Heart left ventricle (tissue), 16 donors: ENCODE measurements at regions not wholly inside any gene's neighbourhood (a gene's known extent, or its start where the extent isn't known, plus 50 kb on each side); places are given as distances from the start of the nearest gene placed in this dataset.
"Not testable (repeated sequence)": the region's sequence is repeated elsewhere in the genome, so short reads cannot be mapped to it uniquely, and the experiment has no call there.

Experiments used
- ATAC-seq, 4 donors: fragments of 200-7000 bp; cut with Tn5 transposase; one replicate each; pipeline ENCODE4 v1.9.1; 2020 to 2022; ENCODE audit warnings: moderate library complexity in 4 of 4, mild to moderate bottlenecking in 3 of 4, moderate number of reproducible peaks in 1 of 4
- DNase-seq, 5 donors: peaks; one replicate each; pipeline ENCODE4 v3.0.0-alpha.2; 2020
- H3K27ac ChIP-seq, 12 donors: fragments of 200-600 bp; sonication (generic) in 4 of 12; one replicate each; pipeline versions ENCODE4 v1.5.0 to v1.8.0; 2016 to 2022; ENCODE audit warnings: mild to moderate bottlenecking in 2 of 12
- H3K27me3 ChIP-seq, 9 donors: fragments of 200-600 bp; sonication (generic) in 2 of 9; one replicate each; pipeline versions ENCODE4 v1.5.1 to v1.8.0; 2016 to 2022; ENCODE audit warnings: mild to moderate bottlenecking in 3 of 9
- H3K36me3 ChIP-seq, 9 donors: fragments of 200-600 bp; sonication (generic) in 2 of 9; one replicate each; pipeline versions ENCODE4 v1.5.0 to v1.8.0; 2018 to 2022; ENCODE audit warnings: mild to moderate bottlenecking in 2 of 9
- H3K4me1 ChIP-seq, 12 donors: fragments of 200-600 bp; sonication (generic) in 4 of 12; one replicate each; pipeline versions ENCODE4 v1.5.0 to v1.8.0; 2016 to 2022; ENCODE audit warnings: mild to moderate bottlenecking in 3 of 12
- H3K4me3 ChIP-seq, 12 donors: fragments of 200-600 bp; sonication (generic) in 4 of 12; one replicate each; pipeline versions ENCODE4 v1.5.0 to v1.8.0; 2017 to 2022; ENCODE audit warnings: mild to moderate bottlenecking in 9 of 12, moderate library complexity in 4 of 12
- H3K9me3 ChIP-seq, 12 donors: fragments of 200-600 bp; sonication (generic) in 4 of 12; one replicate each; pipeline versions ENCODE4 v1.5.0 to v1.8.0; 2016 to 2022; ENCODE audit warnings: mild to moderate bottlenecking in 1 of 12
- POLR2A ChIP-seq, 2 donors: fragments of 450-650 bp; IDR thresholded peaks; one replicate each; pipeline ENCODE4 v1.6.1; 2017; ENCODE audit warnings: antibody characterized with exemption in 2 of 2, mild to moderate bottlenecking in 2 of 2, moderate library complexity in 2 of 2
- WGBS, 4 donors: extraction: QIAGEN DNeasy Blood & Tissue Kit in 2 of 4; methylation state at CpG; one replicate each; pipeline versions ENCODE4 v1.1.5 to v1.1.7; 2013 to 2018; 5-methylcytosine and 5-hydroxymethylcytosine counted together
- intact Hi-C, 10 donors: fragments of 100-400 bp; cut with DNase I; formaldehyde crosslinking; loops; one replicate each; pipeline versions ENCODE4 v1.11.1 to v1.14.2; 2022
- TF ChIP-seq, protein P1 (sequence below), 12 donors: fragments of 200-600 bp; sonication (generic) in 4 of 12; IDR thresholded peaks; one replicate each; pipeline versions ENCODE4 v1.5.0 to v1.8.0; 2018 to 2022; ENCODE audit warnings: antibody characterized with exemption in 12 of 12, mild to moderate bottlenecking in 5 of 12
- donor health status: ischemic (EF 13 %, LVEDD 7.1; RV severe dilation, severe dysfunction).
- donor health status: healthy with polysubstance abuse.
- donor health status: DM: no; HTN: yes; CAD: no.
- donor health status: DM: no; HTN: no; CAD: no.
- donor health status: ischemic (EF 25% LVEDD 6.9; RV normal size, moderate dysfunction).
- donor health status: ischemic (EF 25% LVEDD 5.7; RV mildly dilated, moderate dysfunction).
- donor health status: healthy.
- donor health status: DM: yes; HTN: yes; CAD: no.
- donor health status: ischemic (EF 35%, LVEDD 5.7; RV mildly dilated, moderate dysfunction).
- donor health status: nonischemic (EF 11% LVEDD 7.7; RV severe dilation, severe dysfunction).
- donor health status: DM: yes; HTN: yes; CAD: no.
- donor health status: PGD.
- donor health status: ischemic (EF 29% LVEDD 5.4; RV normal size, mild dysfunction).
- donor health status: nonischemic (EF 23%, LVEDD 6.1; RV moderate dilation, normal function).

- no peak overlapping the region for H3K27ac ChIP-seq
- H3K36me3 ChIP-seq, result no peaks in the 10 kb centered on the region
- WGBS, 4 donors, result 85 to 89% (median 87%) methylated on average over 5 of the region's 5 CpGs
- no peaks in the 10 kb centered on the region for H3K9me3 ChIP-seq
- H3K4me1 ChIP-seq, result no peaks in the 10 kb centered on the region
- TF ChIP-seq, protein P1, sequence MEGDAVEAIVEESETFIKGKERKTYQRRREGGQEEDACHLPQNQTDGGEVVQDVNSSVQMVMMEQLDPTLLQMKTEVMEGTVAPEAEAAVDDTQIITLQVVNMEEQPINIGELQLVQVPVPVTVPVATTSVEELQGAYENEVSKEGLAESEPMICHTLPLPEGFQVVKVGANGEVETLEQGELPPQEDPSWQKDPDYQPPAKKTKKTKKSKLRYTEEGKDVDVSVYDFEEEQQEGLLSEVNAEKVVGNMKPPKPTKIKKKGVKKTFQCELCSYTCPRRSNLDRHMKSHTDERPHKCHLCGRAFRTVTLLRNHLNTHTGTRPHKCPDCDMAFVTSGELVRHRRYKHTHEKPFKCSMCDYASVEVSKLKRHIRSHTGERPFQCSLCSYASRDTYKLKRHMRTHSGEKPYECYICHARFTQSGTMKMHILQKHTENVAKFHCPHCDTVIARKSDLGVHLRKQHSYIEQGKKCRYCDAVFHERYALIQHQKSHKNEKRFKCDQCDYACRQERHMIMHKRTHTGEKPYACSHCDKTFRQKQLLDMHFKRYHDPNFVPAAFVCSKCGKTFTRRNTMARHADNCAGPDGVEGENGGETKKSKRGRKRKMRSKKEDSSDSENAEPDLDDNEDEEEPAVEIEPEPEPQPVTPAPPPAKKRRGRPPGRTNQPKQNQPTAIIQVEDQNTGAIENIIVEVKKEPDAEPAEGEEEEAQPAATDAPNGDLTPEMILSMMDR (IDR thresholded peaks at IDR 0.05), result no peak
- TF ChIP-seq POLR2A (IDR thresholded peaks at IDR 0.05), result no peak
- DNase-seq, result no peak
- peaks cover 0 to 4% (median 0%) of the 10 kb centered on the region in 9 donors for H3K27me3 ChIP-seq
- ATAC-seq, result no peak
- no peak overlapping the region for H3K4me3 ChIP-seq
- intact Hi-C loops, result no loop called here
These were observed 112.7 kb upstream of the TEKT4 start for GRCh38 chr2:94758546-94758945.

DNA sequence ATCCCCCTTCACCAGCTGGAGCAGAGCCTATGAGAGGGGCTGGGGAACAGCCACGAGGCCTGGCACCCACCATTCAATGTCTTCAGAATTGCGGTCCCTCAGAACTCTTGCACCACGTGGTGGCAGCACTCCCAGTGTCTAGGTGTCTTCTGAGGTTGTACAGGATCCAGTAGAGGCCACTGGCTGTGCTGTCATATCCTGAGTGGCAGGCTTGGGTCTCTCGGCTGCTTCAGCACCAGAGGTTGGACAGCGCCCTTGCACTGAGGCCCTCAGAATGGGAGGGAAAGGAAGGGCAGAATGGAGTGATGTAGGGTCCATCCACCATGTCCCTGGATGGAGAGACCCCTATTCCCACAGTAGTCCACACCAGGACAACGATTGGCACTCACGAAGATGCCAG is 112.0 kb upstream of the TEKT4 start:
- intact Hi-C loops, result no loop called here
- H3K9me3 ChIP-seq, result no peaks in the 10 kb centered on the region
- H3K27me3 ChIP-seq, result peaks cover 0 to 3% (median 0%) of the 10 kb centered on the region in 9 donors
- no peak for DNase-seq
- no peak overlapping the region for H3K4me3 ChIP-seq
- TF ChIP-seq POLR2A (IDR thresholded peaks at IDR 0.05), result no peak
- TF ChIP-seq, protein P1 (IDR thresholded peaks at IDR 0.05), result no peak
- H3K4me1 ChIP-seq, result no peaks in the 10 kb centered on the region
- no peak overlapping the region for H3K27ac ChIP-seq
- H3K36me3 ChIP-seq, result no peaks in the 10 kb centered on the region
- no peak for ATAC-seq
- WGBS, 4 donors, result 16 to 50% (median 31%) methylated on average over 5 to 7 of the region's 7 CpGs

DNA sequence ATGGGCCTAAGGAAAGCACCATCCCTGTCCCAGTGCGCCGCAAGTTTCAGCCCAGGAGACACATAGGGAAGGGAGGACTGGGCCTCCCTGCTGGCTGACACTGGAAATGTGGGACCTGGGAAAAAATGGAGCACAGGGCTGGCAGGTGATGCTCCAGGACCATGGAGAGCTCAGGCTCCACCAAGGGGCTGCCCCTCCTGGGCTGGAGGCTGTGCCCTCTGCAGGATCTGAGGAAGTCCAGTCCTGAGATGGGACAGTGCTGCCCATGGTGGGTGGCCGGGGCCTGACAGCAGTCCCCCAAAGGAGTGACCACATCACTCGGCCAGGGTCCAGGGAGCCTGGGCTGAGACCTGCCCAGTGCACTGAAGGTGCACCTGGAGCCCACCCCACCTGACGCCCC is 108.6 kb upstream of the TEKT4 start:
- Histone ChIP-seq H3K4me1 (no peaks in the 10 kb centered on the region), H3K27me3 (no peaks in the 10 kb centered on the region), H3K36me3 (no peaks in the 10 kb centered on the region), H3K4me3 (no peak overlapping the region), H3K9me3 (no peaks in the 10 kb centered on the region), H3K27ac (no peak overlapping the region)
- DNase-seq, result no peak
- WGBS, 4 donors, result 57 to 67% (median 64%) methylated on average over 3 to 5 of the region's 5 CpGs
- intact Hi-C loops, result no loop called here
- no peak for ATAC-seq
- TF ChIP-seq, protein P1 (IDR thresholded peaks at IDR 0.05), result no peak
- TF ChIP-seq POLR2A (IDR thresholded peaks at IDR 0.05), result no peak

DNA sequence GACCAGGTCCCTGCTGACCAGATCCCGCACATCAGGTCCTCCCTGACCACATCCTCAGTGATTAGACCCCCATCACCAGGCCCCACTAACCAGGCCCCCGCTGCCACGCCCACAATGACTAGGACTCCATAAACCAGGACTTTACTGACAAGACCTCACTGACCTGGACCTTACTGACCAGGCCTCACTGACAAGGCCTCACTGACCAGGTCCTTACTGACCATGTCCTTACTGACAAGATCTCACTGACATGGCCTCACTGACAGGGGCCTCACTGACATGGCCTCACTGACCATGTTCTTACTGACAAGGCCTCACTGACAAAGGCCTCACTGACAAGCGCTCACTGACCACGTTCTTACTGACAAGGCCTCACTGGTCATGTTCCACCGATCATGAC is 107.9 kb upstream of the TEKT4 start:
- WGBS, 4 donors, result 69 to 88% (median 81%) methylated on average over 3 to 6 of the region's 6 CpGs
- H3K4me3 ChIP-seq, result no peak overlapping the region
- DNase-seq (no peak), ATAC-seq (no peak)
- no peaks in the 10 kb centered on the region for H3K36me3 ChIP-seq
- H3K27me3 ChIP-seq, result no peaks in the 10 kb centered on the region
- H3K4me1 ChIP-seq, result no peaks in the 10 kb centered on the region
- no peak overlapping the region for H3K27ac ChIP-seq
- intact Hi-C loops, result no loop called here
- H3K9me3 ChIP-seq, result no peaks in the 10 kb centered on the region
- no peak for TF ChIP-seq POLR2A (IDR thresholded peaks at IDR 0.05)
- TF ChIP-seq, protein P1 (IDR thresholded peaks at IDR 0.05), result no peak

DNA sequence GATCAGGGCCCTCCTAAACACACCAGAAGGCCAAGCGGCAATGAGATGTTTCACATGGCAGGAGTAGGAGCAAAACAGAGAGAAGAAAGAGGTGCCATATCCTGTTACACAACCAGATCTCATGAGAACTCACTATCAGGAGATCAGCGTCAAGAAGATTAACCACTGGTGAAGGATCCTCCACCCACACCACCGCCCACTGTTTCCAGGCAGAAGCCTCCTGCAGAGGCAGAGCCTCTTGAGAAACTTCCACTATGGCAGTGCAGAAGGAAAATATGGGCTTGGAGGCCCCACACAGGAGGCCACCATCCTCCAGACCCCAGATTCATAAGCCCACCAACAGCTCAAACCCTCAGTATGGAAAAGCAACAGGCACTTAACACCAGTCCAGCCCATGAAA is 106.9 kb upstream of the TEKT4 start:
- WGBS, 4 donors, result 80 to 92% (median 88%) methylated on average over 3 of the region's 3 CpGs
- H3K36me3 ChIP-seq, DNase-seq, H3K4me1 ChIP-seq, intact Hi-C loops, ATAC-seq, H3K27ac ChIP-seq, H3K9me3 ChIP-seq, H3K27me3 ChIP-seq, H3K4me3 ChIP-seq: not testable (repeated sequence)
